CMK (cell line): ENCODE measurements at regions not wholly inside any gene's neighbourhood (a gene's known extent, or its start where the extent isn't known, plus 50 kb on each side); places are given as distances from the start of the nearest gene placed in this dataset.
"Not testable (repeated sequence)": the region's sequence is repeated elsewhere in the genome, so short reads cannot be mapped to it uniquely, and the experiment has no call there.

Source experiments
- DNase-seq: peaks from one replicate; pipeline ENCODE4 v3.0.0-alpha.2; 2010; ENCODE audit warnings: low read depth

DNA sequence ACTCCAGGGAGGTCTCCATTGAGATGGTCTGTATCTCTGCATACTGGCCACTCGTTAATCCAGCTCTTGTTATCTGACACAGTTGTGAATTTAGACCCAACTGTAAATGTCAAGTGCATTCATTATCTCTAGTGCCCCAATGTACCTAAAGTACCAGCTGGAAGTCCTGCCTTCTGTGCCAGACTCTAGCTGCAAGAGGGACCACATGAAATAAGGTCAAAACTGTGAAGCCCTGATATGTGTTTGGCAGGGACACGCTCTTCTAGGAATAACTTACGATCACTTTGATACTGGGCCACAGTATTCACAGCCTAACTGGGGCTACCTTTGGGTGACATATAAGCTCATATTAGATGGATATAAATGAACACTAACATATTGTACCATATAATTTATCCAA, 268.5 kb downstream of the LRIG3 start:
- no peak for DNase-seq

DNA sequence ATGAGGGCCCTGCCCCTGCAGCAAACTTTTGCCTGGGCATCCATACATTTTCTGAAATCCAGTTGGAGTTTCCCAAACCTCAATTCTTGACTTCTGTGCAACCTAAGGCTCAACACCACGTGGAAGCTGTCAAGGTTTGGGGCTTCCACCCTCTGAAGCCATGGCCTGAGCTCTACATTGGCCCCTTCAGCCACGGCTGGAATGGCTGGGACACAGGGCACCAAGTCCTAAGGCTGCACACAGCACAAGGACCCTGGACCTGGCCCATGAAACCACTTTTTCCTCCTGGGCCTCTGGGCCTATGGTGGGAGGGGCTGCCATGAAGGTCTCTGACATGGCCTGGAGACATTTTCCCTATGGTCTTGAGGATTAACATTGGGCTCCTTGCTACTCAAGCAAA, 266.3 kb downstream of the LRIG3 start:
- DNase-seq: no peak

DNA sequence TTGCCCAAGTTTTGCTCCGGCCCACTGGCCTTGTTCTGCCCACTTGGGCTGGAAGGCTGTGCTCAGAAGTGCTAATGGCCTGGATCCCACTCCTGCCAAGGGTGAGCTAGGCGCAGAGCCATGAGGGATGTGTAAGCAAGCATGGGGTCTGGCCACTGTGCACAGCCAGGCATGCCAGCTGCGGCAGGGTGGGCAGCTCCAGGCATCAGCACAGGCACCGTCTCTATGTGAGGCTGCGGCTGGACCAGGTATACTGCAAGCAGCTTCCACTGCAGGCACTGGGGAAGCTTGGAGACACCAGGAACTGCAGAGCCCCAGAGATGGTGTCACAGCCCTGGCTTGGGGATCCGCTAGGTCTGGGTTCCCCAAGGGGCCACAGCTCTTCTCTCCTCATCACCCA, 264.9 kb downstream of the LRIG3 start:
- DNase-seq: no peak

DNA sequence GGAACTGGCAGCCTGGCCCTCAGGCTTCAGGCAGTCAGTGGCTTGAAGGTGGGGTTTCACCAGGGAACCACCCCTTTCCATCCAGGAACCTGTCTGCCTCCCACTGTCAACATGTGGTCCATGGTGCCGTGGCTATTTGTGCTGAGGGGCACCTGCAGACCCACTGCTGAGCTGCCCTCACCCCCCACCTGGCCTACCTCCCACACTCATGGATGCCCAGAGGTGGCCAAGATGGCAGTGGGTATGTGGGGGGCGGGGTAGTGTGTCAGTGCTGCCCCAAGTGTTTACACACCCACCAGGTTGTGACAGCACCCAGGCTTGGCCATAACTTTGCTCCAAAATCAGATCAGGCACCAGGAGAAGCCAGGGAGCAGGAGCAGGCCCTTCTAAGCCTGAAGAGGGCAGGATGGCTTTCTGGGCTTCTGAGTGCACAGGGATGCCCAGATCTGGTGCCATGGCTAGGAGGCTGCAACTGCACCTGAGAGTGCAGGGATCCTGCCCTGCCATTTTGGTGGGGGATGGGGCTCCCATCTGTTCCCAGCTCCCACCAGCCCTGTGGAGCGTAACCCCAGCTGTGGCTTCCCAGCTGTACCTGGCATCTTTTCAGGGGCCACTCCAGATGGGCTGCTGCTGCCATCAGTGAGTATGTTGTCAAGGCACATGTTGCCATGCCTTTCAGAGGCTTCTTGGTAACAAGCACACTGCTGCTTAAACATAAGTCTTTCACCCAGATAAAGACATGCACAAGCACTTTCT, 263.9 kb downstream of the LRIG3 start:
- DNase-seq: no peak

DNA sequence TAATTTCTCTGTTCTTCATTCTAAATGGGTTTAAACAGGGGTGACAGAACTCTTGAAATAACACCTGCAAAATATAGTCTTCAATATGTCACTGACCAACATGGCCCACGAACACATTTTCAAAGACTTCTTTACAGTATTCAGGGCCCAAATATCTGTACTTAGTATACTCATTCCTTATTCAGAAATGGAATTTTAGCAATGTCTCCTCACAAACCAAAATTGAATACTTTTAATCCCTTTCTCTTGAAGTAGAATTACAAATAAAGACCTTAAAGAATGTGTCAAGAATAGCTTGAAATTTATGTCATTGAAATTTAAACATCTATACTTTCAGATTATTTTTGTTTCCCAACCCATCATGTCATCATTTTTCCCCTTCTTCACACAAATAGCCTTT, 263.1 kb downstream of the LRIG3 start:
- DNase-seq: no peak

DNA sequence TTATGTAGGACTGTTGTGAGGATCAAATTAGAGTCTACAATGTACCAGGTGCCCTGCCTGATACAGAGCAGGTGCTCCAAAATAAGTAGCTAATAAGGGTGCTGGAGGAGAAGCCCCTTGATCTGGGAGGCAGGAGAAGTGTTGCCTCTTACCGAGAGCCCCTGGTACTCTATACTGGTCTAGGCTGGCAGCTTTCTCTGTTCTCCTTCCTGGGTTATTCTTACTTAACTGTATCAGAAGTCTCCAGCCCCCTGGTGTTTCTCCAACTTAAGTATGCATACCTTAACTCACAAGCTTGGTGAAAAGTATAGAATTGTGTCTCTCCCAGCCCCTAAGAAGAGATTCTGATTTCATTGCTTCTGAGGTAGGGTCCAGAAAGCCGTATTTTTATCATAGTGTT, 254.9 kb downstream of the LRIG3 start:
- DNase-seq: no peak

DNA sequence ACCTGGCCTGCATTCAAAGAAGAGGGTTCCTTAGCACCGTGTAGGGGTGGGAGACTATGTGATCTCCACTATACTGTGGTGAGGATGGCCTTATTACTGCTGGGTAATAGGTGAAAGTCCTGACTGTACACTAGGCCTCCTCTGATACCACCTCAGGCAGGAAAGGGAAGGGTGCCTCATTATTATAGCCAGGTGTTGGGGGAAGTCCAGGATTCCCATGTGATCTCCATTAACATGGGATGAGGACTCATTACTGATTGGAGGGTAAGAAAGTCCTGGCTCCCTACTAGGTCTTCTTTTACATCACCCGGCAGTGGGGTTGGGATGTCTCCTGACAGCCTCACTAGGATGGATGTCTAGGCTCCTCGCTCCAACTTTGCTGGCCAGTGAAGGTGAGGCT, 252.1 kb downstream of the LRIG3 start:
- no peak for DNase-seq

DNA sequence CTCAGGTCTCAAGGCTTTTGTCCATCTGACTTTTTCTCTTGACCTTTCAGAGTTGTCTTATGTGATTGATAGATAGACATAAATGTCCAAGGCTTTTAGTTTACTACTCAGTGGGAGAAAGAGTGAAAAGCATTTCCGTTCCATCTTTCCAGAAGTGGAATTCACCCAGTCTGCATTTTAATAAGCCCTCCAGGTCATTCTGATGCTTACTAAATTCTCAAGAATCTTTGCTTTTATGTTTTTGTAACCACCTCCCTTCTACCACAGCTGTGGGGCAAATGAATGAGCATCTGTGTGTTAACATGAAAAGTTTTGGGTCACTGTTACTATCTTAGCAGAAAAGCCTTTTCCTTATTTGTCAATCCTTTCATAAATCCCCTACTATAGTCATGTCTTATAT, 251.4 kb downstream of the LRIG3 start:
- DNase-seq: no peak

DNA sequence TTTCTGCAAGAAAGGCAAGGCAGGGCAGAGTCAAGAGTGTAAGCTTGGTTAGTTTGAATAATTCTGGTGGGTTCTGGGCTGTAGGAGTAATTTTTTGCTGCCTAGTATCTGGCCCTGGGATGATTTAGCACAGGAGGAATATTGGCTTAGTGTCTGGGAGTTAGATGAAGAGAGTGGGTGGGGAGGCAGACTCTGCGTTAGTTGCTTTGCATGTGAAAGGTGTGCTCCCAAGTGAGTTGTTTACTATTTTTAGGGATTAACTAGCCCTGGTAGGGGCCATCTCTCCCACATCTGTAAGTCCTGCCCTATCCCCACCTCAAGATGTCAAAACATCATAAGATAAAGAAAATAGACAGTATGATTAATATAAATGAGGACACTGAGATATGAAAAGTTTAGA, 249.7 kb downstream of the LRIG3 start:
- no peak for DNase-seq

DNA sequence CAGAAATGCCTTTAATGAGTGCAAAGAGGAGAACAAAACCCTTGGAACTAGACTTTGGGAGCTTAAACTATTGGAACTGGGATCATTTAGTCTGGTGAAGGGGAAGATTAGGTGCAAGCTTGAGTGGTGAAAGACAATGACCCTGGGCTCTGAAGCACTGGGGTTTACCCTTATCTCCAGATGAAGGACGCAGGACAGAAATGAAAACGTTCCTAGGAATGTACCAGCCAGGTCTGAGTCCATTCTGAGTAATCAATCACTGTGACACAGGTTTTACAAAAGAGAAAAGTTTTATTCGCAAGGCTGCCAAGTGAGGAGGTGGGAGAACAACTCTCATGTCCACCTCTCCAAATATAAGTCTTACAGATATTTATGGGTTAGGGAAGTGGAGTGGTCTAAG, 249.1 kb downstream of the LRIG3 start:
- DNase-seq: no peak

DNA sequence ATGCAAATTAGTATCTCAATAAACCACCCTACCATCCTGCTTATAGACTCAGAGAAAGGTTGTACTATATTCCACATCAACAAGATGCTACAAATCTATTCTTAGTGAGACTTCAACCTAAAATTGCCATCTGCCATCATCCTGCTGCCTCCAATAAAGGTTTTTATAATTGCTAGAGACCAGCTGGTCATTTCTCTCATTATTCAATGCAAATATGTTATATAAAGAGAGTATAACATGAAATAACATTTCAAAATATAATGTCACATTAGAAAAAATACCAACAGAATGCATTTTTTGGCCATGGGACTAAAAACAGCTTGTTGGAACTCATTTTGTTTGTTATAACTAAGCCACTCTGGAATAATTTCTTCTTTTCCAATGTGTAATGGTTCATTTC, 247.3 kb downstream of the LRIG3 start:
- no peak for DNase-seq

DNA sequence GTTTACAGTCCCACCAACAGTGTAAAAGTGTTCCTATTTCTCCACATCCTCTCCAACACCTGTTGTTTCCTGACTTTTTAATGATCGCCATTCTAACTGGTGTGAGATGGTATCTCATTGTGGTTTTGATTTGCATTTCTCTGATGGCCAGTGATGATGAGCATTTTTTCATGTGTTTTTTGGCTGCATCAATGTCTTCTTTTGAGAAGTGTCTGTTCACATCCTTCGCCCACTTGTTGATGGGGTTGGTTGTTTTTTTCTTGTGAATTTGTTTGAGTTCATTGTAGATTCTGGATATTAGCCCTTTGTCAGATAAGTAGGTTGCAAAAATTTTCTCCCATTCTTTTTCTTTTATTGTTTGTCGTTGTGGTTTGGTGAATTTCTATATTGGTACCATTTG, 242.5 kb downstream of the LRIG3 start:
- DNase-seq: not testable (repeated sequence)

DNA sequence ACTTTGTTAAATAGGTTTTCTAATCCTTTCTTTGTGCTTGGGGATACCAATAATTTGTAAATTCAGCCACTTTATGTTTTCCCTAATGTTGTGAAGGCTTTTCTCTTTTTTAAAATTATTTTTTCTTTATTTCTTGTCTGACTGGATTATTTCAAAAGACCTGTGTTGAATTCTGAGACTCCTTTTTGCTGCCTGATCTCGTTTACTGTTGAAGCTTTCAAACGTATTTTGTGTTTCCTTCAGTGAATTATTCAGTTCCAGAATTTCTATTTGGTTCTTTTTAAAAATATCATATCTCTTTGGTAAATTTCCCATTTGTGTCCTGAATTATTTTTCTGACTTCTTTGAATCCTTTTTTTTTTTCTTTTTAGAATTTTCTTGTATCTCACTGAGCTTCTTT, 241.6 kb downstream of the LRIG3 start:
- DNase-seq: no peak

DNA sequence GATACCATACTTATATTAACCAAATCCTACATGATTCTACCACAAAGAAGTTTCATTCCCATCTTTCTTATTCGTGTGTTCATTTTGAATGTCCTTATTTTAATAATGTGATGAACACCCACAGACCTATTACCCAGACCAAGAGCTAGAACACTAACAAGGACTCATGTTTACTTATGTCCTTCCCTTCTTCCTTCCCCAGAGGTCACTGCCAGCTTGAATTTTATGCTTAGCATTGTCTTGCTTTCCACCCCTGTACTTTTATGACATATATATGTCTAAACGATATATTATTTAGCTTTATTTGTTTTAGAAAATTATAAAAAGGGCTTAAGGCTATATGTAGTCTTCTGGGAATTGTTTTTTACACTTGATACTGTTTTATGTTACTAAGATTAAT, 238.6 kb downstream of the LRIG3 start:
- no peak for DNase-seq

DNA sequence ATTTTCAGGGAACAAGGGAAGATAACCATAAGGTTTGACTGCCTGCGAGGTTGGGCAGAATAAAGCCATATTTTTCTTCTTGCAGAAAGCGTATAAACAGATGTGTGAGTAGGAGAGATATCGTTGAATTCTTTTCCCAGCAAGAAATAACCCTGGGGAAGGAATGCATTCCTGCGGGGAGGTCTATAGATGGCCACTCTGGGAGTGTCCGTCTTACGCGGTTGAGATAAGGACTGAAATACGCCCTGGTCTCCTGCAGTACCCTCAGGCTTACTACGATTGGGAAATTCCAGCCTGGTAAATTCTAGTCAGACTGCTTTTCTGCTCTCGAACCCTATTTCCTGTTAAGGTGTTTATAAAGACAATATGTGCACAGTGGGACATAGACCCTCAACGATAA, 225.0 kb downstream of the LRIG3 start:
- DNase-seq: no peak

DNA sequence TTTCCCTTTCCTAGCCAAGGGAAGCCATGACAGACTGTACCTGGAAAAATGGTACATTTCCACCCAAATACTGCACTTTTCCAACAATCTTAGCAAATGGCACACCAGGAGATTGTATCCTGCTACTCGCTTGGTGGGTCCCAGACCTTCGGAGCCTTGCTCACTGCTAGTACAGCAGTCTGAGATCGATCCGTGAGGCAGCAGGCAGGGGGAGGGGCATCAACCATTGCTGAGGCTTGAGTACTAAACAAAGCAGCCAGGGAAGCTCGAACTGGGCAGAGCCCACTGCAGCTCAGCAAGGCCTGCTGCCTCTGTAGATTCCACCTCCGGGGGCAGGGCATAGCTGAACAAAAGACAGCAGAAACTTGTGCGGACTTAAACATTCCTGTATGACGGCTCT, 218.8 kb downstream of the LRIG3 start:
- DNase-seq: no peak

DNA sequence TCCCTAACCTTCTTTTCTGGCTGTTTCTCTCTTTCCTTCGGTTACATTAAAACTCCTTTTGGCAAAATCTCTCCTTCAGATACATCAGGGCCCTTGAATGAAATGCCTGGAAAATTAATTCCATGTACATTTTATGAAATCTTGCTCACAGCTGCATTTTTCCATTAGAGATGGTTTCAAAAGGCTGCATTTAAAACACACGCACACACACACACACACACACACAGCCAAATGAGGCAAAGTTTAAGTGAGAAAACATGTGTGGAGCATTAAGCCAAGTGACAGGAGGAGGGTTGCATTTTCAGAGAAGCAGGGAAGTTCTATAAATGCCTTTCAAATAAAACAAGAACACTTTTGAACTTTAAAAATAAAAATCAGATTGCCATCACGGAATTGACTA, 216.4 kb downstream of the LRIG3 start:
- DNase-seq: no peak

DNA sequence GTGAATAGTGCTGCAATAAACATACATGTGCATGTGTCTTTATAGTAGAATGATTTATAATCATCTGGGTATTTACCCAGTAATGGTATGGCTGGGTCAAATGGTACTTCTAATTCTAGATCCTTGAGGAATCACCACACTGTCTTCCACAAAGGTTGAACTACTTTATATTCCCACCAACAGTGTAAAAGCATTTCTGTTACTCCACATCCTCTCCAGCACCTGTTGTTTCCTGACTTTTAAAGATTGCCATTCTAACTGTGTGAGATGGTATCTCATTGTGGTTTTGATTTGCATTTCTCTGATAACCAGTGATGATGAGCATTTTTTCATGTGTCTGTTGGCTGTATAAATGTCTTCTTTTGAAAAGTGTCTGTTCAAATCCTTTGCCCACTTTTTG, 215.5 kb downstream of the LRIG3 start:
- not testable (repeated sequence) for DNase-seq

DNA sequence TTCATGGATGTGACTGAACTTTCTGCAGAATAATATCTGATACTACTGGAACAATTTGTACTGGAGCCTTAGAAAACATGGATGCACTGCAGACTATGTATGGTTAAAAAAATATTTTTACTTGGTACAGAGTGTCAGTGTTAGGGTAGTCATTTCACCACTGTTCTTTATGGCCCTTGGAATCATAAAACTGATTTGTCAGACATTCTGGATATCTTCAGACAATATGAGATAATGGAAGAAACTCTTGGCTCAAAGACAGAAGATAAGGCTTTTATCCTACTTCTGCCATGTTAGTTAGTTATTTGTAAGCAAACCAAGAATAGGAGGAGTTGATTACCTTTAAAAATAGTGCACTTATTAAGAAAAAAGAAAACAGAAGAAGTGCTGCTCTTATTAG, 209.4 kb downstream of the LRIG3 start:
- DNase-seq: no peak

DNA sequence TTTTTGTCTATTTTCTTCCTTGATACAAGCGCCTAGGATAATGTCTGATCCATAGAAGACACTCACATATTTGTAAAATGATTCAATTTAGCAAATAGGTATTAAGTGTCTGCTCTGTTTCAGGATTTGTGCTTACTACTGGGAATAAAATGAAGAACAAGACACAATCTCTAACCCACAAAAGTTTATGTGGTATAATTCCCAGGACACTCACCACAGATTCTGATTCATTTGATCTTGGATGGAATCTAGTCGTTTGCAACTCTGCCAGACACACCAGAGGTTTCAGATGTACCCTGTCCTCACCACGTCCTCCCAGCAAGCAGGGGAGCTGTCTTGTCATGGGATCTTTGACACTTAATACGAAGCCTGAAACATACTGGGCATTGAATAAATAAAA, 208.3 kb downstream of the LRIG3 start:
- DNase-seq: no peak

DNA sequence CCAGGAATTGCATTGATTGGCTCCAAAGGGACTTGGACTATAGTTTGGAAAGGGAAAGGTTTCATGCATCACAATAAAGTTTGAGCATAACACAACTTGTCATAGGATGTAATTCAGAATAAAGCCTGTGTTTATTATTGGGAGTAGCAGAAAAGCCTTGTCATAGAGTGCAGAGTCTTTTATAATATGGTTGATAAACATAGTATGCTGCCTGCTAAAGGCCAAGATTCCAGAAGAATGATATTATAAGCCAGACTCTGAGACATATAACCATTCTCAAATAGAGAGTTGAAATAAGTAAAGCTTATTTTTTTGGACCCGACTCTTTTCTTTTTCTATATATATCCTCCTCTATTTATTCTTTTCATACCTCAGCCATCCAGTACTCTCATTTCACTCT, 207.3 kb downstream of the LRIG3 start:
- no peak for DNase-seq

DNA sequence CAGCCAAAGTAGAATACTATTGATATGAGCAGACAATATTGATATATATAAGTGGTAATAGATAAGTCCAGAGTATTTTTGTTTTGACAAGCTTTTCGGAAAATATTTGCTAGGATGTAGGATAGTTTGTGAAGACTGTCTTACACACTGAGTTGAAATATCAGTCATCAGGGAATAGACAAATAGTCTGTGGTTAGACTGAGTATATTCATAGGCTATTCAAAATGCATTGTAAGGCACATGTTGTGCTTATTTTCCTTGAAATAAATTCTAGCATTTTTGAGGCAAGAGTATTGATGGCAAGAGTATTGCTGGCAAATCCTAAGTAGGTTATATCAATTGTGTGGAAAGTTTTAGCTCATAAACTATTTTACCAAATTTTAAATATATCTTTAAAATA, 201.1 kb downstream of the LRIG3 start:
- no peak for DNase-seq

DNA sequence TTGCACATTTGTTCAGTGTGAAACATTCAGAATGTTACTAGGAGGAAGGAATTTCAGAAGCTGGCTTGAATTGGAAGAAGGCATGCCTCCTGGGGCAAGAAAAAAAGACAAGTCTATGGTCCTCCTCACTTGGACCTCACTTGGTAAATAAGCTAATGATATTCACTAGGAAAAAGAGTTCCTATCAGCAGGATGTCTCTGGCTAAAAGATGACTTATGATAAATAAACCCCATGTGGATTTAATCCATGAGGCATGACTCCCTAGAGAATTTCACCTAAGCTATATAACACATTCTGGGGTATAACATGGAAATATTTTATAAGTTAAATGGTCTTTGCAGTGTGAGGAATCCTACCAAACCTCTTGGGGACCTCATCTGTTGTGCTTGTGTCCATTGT, 199.9 kb downstream of the LRIG3 start:
- no peak for DNase-seq

DNA sequence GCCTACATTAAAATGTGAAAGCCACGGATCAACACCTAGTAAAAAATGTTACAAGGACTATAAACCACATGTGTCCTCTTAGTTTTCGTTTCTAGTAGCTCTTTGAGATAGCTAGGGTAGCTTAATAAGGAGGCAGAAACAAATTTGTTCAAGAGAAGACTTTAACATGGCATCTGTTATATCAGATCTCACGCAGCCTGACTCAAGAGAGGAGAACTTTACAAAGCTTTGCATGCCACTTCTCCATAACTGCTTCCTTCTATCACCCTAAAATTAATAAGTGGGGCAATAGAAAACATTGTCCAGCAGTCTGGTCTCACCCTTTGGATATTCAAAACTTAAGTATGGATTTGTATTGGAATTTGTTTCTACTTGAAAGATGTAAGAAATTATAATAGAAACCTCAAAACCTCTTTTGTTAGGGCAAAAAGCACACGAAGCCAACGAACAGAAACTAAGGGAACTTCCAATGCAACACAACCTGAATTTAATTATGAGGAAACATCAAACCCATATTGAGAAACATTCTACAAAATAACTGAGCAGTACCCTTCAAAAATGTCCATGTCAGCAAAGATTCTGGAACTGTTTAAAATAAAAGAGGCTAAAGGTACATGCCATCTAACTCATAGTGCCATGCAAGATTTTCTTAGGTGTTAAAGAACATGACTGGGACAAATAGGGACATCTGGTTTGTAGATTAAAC, 194.8 kb downstream of the LRIG3 start:
- no peak for DNase-seq
